SK-N-SH (cell line): ENCODE measurements at regions not wholly inside any gene's neighbourhood (a gene's known extent, or its start where the extent isn't known, plus 50 kb on each side); places are given as distances from the start of the nearest gene placed in this dataset.

Experiments used
- CTCF ChIA-PET: fragments of 300-600, 350-600 bp; formaldehyde crosslinking; extraction: SDS; loops from one replicate; lab custom pipeline; 2021; lab: Yijun Ruan, JAX
- POLR2A ChIA-PET: fragments of 350-600 bp; sonication (Branson Sonifier 250); formaldehyde crosslinking; extraction: SDS; loops from one replicate; lab custom pipeline; 2020; ENCODE audit warnings: antibody characterized with exemption, inconsistent platforms; lab: Yijun Ruan, JAX
- DNase-seq: peaks from one replicate; pipeline ENCODE4 v3.0.0; 2012
- H2AFZ ChIP-seq: fragments of 200-600 bp; sonication (generic); 2 replicates; pipeline ENCODE4 v1.8.1; 2016; ENCODE audit warnings: antibody characterized with exemption, mild to moderate bottlenecking, low read depth
- H3F3A ChIP-seq: fragments of 200-600 bp; sonication (generic); replicated peaks from 2 replicates; pipeline ENCODE3; 2016; ENCODE audit warnings: antibody characterized with exemption, mild to moderate bottlenecking; ENCODE audit not compliant: insufficient read depth
- H3K27ac ChIP-seq, 2 experiments: fragments of 200-500 bp in 1 of 2; fragments of 200-600 bp in 1 of 2; sonication (Bioruptor generic) in 1 of 2; sonication (generic), shearing (Covaris generic) in 1 of 2; 2 replicates each; pipeline versions ENCODE4 v1.5.1 to v1.6.1; 2014 to 2016; ENCODE audit warnings: low read depth in 2 of 2, inconsistent platforms in 1 of 2, low read length in 1 of 2, mild to moderate bottlenecking in 1 of 2, mixed read lengths in 1 of 2
- H3K27me3 ChIP-seq: fragments of 200-600 bp; sonication (generic), shearing (Covaris generic); 2 replicates; pipeline ENCODE4 v1.6.1; 2016; ENCODE audit warnings: mixed run types; ENCODE audit not compliant: insufficient read depth
- H3K36me3 ChIP-seq, 2 experiments: fragments of 200-500 bp in 1 of 2; fragments of 200-600 bp in 1 of 2; sonication (Bioruptor generic) in 1 of 2; sonication (generic) in 1 of 2; replicated peaks in 1 of 2; 2 replicates each; pipeline versions ENCODE3 to v1.5.1; 2014 to 2016; ENCODE audit warnings: low read length in 1 of 2, mild to moderate bottlenecking in 1 of 2; ENCODE audit not compliant: insufficient read depth in 2 of 2, control insufficient read depth in 1 of 2
- H3K4me1 ChIP-seq, 2 experiments: fragments of 200-500 bp in 1 of 2; fragments of 200-600 bp in 1 of 2; sonication (Bioruptor generic) in 1 of 2; sonication (generic), shearing (Covaris generic) in 1 of 2; 2 replicates each; pipeline versions ENCODE4 v1.5.1 to v1.6.1; 2014 to 2016; ENCODE audit warnings: low read depth in 1 of 2, low read length in 1 of 2, mixed run types in 1 of 2; ENCODE audit not compliant: insufficient read depth in 2 of 2, control insufficient read depth in 1 of 2
- H3K4me2 ChIP-seq: fragments of 200-600 bp; sonication (generic), shearing (Covaris generic); 2 replicates; pipeline ENCODE4 v1.6.1; 2017; ENCODE audit warnings: mixed run types
- H3K4me3 ChIP-seq, 2 experiments: fragments of 200-500 bp in 1 of 2; fragments of 200-600 bp in 1 of 2; sonication (Bioruptor generic) in 1 of 2; sonication (generic), shearing (Covaris generic) in 1 of 2; 2 replicates each; pipeline versions ENCODE4 v1.5.1 to v1.8.1; 2014 to 2016; ENCODE audit warnings: low read depth in 2 of 2, inconsistent platforms in 1 of 2, low read length in 1 of 2, mild to moderate bottlenecking in 1 of 2, mixed read lengths in 1 of 2, moderate library complexity in 1 of 2
- H3K79me2 ChIP-seq: fragments of 200-600 bp; sonication (generic); 2 replicates; pipeline ENCODE4 v1.8.1; 2017; ENCODE audit warnings: mild to moderate bottlenecking; ENCODE audit not compliant: insufficient read depth
- H3K9ac ChIP-seq: fragments of 200-600 bp; sonication (generic); 2 replicates; pipeline ENCODE4 v1.6.1; 2017; ENCODE audit warnings: mixed run types
- H3K9me2 ChIP-seq: fragments of 200-600 bp; sonication (generic); 2 replicates; pipeline ENCODE4 v1.6.1; 2017; ENCODE audit warnings: mixed run types
- H3K9me3 ChIP-seq: fragments of 200-600 bp; sonication (generic); 2 replicates; pipeline ENCODE4 v1.6.1; 2017; ENCODE audit warnings: mixed run types, mild to moderate bottlenecking, moderate library complexity
- H4K20me1 ChIP-seq: fragments of 200-600 bp; sonication (generic); 2 replicates; pipeline ENCODE4 v1.6.1; 2017; ENCODE audit warnings: mild to moderate bottlenecking, mixed run types; ENCODE audit not compliant: insufficient read depth
- ELF1 ChIP-seq: IDR thresholded peaks from 2 replicates; pipeline ENCODE4 v1.4.0; 2012
- EZH2phosphoT487 ChIP-seq: fragments of 200-600 bp; sonication (generic); IDR thresholded peaks from 2 replicates; pipeline ENCODE4 v1.6.1; 2017; ENCODE audit warnings: low read depth, mixed run types, mild to moderate bottlenecking, antibody characterized with exemption, moderate library complexity, borderline replicate concordance
- FOSL2 ChIP-seq: IDR thresholded peaks from 2 replicates; pipeline ENCODE4 v1.4.0; 2012; ENCODE audit warnings: low read depth, mild to moderate bottlenecking, moderate library complexity, borderline replicate concordance
- FOXJ3 ChIP-seq: sonication (generic); formaldehyde crosslinking; IDR thresholded peaks from 2 replicates; pipeline ENCODE4 v1.5.1; 2020; ENCODE audit warnings: mild to moderate bottlenecking, missing genetic modification reagents
- FOXM1 ChIP-seq: IDR thresholded peaks from 2 replicates; pipeline ENCODE4 v1.4.0; 2012; ENCODE audit warnings: low read depth, mild to moderate bottlenecking
- GABPA ChIP-seq: IDR thresholded peaks from 2 replicates; pipeline ENCODE4 v1.4.0; 2012; ENCODE audit warnings: low read depth, mild to moderate bottlenecking
- GATA2 ChIP-seq: sonication (generic); formaldehyde crosslinking; IDR thresholded peaks from 2 replicates; pipeline ENCODE4 v1.5.0; 2020; ENCODE audit warnings: mild to moderate bottlenecking, missing genetic modification reagents
- JUND ChIP-seq: IDR thresholded peaks from 2 replicates; pipeline ENCODE4 v1.4.0; 2012
- MEF2A ChIP-seq: IDR thresholded peaks from 2 replicates; pipeline ENCODE4 v1.4.0; 2012; ENCODE audit warnings: low read depth, borderline replicate concordance
- MXI1 ChIP-seq: IDR thresholded peaks from 2 replicates; pipeline ENCODE4 v1.6.1; 2012; ENCODE audit warnings: mild to moderate bottlenecking, low read depth, low read length, improper control_type of control experiment
- POLR2AphosphoS5 ChIP-seq: IDR thresholded peaks from 2 replicates; pipeline ENCODE4 v1.6.1; 2012; ENCODE audit warnings: low read depth, low read length
- RFX5 ChIP-seq: IDR thresholded peaks from 2 replicates; pipeline ENCODE4 v1.6.1; 2012; ENCODE audit warnings: mild to moderate bottlenecking, improper control_type of control experiment, low read length
- SMC3 ChIP-seq: IDR thresholded peaks from 2 replicates; pipeline ENCODE4 v1.6.1; 2012; ENCODE audit warnings: low read depth, low read length, improper control_type of control experiment
- TCF12 ChIP-seq: IDR thresholded peaks from 2 replicates; pipeline ENCODE4 v1.4.0; 2012
- TEAD4 ChIP-seq: IDR thresholded peaks from 2 replicates; pipeline ENCODE4 v1.4.0; 2012; ENCODE audit warnings: mild to moderate bottlenecking, borderline replicate concordance; ENCODE audit not compliant: insufficient read depth
- USF2 ChIP-seq: fragments of 150-350 bp; IDR thresholded peaks from 2 replicates; pipeline ENCODE4 v1.6.1; 2017; ENCODE audit warnings: antibody characterized with exemption, low read length, low read depth, borderline replicate concordance
- YY1 ChIP-seq: IDR thresholded peaks from 2 replicates; pipeline ENCODE4 v1.4.0; 2012; ENCODE audit warnings: low read depth, mild to moderate bottlenecking
- WGBS: methylation state at CpG from one replicate; pipeline ENCODE4 v1.1.6; 2017; ENCODE audit warnings: low lambda C conversion rate; 5-methylcytosine and 5-hydroxymethylcytosine counted together
- TF ChIP-seq, protein P1 (sequence below): IDR thresholded peaks from 2 replicates; pipeline ENCODE4 v1.4.0; 2012; ENCODE audit warnings: low read depth, borderline replicate concordance

DNA sequence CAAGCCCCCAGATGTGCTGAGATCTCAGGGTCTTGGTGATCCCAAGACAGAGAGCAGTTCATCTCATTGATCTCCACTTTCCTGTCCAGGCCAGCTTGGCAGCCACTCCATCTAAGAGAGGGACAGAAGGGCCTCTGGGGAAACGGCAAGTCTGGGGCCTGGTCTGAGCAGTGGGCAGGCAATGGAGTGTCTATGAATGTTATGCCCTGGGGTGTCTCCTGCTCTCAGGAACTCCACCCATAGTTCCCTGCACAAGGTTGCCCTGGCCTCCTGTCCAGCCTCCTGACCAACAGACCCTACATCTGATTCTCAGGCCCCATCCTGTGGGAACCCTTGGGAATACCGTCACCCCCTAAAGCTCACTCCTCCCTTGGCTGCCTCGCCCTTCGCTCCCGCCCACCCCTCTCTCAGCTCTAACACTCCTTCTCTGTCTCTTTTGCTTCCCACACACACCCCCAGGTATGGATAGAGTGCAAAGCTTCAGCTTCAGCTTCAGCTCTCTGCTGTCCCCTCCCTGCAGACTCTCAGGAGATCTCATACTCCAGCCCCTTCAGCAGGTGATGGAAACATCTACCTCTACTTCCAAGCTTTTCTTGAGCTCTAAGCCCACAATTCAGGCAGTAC, 83.0 kb downstream of the HIF1AN start:
- 49% methylated on average over 5 of the region's 5 CpGs for WGBS
- TF ChIP-seq POLR2AphosphoS5 = no peak
- no peak for TF ChIP-seq TEAD4
- TF ChIP-seq FOXM1 = no peak
- no peak for TF ChIP-seq ELF1
- no peak for TF ChIP-seq GATA2 (CRISPR knock-in tag)
- TF ChIP-seq MEF2A = no peak
- TF ChIP-seq MXI1 = no peak
- TF ChIP-seq YY1 = no peak
- TF ChIP-seq GABPA = no peak
- TF ChIP-seq USF2 = no peak
- no peak for TF ChIP-seq TCF12
- TF ChIP-seq JUND = no peak
- TF ChIP-seq RFX5 = no peak
- TF ChIP-seq, protein P1, sequence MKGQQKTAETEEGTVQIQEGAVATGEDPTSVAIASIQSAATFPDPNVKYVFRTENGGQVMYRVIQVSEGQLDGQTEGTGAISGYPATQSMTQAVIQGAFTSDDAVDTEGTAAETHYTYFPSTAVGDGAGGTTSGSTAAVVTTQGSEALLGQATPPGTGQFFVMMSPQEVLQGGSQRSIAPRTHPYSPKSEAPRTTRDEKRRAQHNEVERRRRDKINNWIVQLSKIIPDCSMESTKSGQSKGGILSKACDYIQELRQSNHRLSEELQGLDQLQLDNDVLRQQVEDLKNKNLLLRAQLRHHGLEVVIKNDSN = no peak
- TF ChIP-seq FOSL2 = no peak
- H3K9me2 ChIP-seq = no peaks in the 10 kb centered on the region
- H3K79me2 ChIP-seq = no peaks in the 10 kb centered on the region
- no peak for DNase-seq
- no peaks in the 10 kb centered on the region for H3K36me3 ChIP-seq
- H3K4me3 ChIP-seq = no peak overlapping the region
- no peaks in the 10 kb centered on the region for H3F3A ChIP-seq
- peaks cover 38% of the 10 kb centered on the region; the same call in 1 of the 2 replicates for H3K27me3 ChIP-seq
- no peak overlapping the region for H3K9ac ChIP-seq
- H3K9me3 ChIP-seq = no peaks in the 10 kb centered on the region
- H4K20me1 ChIP-seq = no peaks in the 10 kb centered on the region
- ChIA-PET CTCF (interaction anchor here (1.2 kb wide), 2 partner anchors 52 to 253 kb away, joined by 4 to 5 read pairs; no protein-coding TSS in a partner anchor), POLR2A (no interaction called here)
- no peak overlapping the region for H3K27ac ChIP-seq
- H3K4me1 ChIP-seq = no peaks in the 10 kb centered on the region
- no peak overlapping the region for H2AFZ ChIP-seq
- no peak overlapping the region for H3K4me2 ChIP-seq

GRCh38 chr10:100620087-100620835, 84.5 kb downstream of the HIF1AN start:
- WGBS = 68% methylated on average over 4 of the region's 6 CpGs
- Histone ChIP-seq H3K9me3 (no peaks in the 10 kb centered on the region), H3K79me2 (no peaks in the 10 kb centered on the region), H4K20me1 (no peaks in the 10 kb centered on the region)
- POLR2A ChIA-PET = no interaction called here
- CTCF ChIA-PET = interaction anchor here (1.0 to 2.3 kb wide), 3 partner anchors 8 to 58 kb away, joined by 3 to 9 read pairs (median 7); no protein-coding TSS in a partner anchor
- TF ChIP-seq MXI1 (no peak), EZH2phosphoT487 (no peak), YY1 (no peak), FOSL2 (no peak), SMC3 (no peak), TCF12 (no peak), FOXJ3 (CRISPR knock-in tag) (no peak)
- TF ChIP-seq, all 33 proteins: peak for 0
- DNase-seq = no peak
- no peaks in the 10 kb centered on the region for H3K4me1 ChIP-seq
- no peak overlapping the region for H3K4me2 ChIP-seq
- no peak overlapping the region for H2AFZ ChIP-seq
- H3K27me3 ChIP-seq = peaks cover 42% of the 10 kb centered on the region; the same call in 1 of the 2 replicates
- no peaks in the 10 kb centered on the region for H3K9me2 ChIP-seq
- no peak overlapping the region for H3K27ac ChIP-seq
- no peak overlapping the region for H3K9ac ChIP-seq
- no peaks in the 10 kb centered on the region for H3K36me3 ChIP-seq
- H3K4me3 ChIP-seq = no peak overlapping the region
- no peaks in the 10 kb centered on the region for H3F3A ChIP-seq
